HUES48 (cell line): ENCODE measurements at regions not wholly inside any gene's neighbourhood (a gene's known extent, or its start where the extent isn't known, plus 50 kb on each side); places are given as distances from the start of the nearest gene placed in this dataset.

Experiments
- H3K27ac ChIP-seq: one replicate; pipeline ENCODE4 v1.7.0; 2013; ENCODE audit warnings: low read depth, low read length, inconsistent platforms
- H3K27me3 ChIP-seq: 2 replicates; pipeline ENCODE4 v1.6.1; 2013; ENCODE audit warnings: mild to moderate bottlenecking, low read length; ENCODE audit not compliant: control insufficient read depth, insufficient read depth
- H3K36me3 ChIP-seq: 2 replicates; pipeline ENCODE4 v1.6.1; 2013; ENCODE audit warnings: low read length; ENCODE audit not compliant: control insufficient read depth, insufficient read depth
- H3K4me1 ChIP-seq: 2 replicates; pipeline ENCODE4 v1.6.1; 2013; ENCODE audit warnings: mild to moderate bottlenecking, low read length; ENCODE audit not compliant: control insufficient read depth, insufficient read depth
- H3K4me3 ChIP-seq: 2 replicates; pipeline ENCODE4 v1.5.1; 2013; ENCODE audit warnings: mild to moderate bottlenecking, low read depth, low read length
- H3K9ac ChIP-seq: 2 replicates; pipeline ENCODE4 v1.6.1; 2013; ENCODE audit warnings: mild to moderate bottlenecking, low read depth, low read length, moderate library complexity
- H3K9me3 ChIP-seq: 2 replicates; pipeline ENCODE4 v1.6.1; 2013; ENCODE audit warnings: low read length; ENCODE audit not compliant: control insufficient read depth, insufficient read depth

DNA sequence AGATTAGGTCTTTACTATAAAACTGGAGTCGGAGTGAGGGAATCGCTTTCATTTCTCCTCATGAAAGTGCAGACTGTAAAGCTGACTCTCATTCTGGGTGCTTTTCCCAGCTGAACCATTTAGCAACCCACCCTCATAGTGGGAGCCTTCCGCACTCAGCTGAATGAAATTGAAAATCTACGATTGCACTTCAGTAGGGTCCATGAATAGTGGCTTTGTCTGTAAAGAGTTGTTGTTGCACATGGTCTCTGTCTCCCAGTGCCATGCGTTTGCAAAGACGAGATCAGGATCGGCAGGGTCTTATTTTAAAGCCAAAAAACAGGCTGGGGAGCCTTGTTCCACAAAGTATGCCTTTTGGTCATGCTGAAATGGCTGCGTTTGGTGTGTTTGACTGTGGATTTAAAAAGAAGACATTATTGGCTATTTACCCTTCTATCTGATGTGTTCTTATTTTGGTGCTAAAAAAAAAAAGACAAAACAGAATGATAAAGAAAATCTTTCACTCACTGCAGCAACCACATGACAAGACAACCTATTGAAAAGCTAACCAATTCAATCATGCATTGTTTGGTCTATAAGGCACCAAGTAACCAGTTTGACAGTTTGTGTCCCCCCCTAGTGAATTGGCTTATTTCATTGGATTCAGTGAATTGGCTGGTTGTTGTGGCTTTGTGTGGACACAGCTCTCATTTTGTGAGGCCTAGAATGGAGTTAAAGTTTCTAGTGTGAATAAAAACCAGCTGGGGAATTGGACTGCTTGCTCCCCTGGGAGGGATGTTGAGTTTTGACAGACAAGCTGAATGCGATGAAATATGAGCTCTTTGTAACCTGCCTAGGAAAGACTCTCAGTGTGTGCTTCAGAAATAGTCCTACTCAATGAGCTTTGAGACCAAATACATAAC is 65.6 kb downstream of the ARHGAP35 start:
- H3K4me1 ChIP-seq, result peaks cover 25% of the 10 kb centered on the region
- H3K27me3 ChIP-seq, result no peaks in the 10 kb centered on the region
- H3K9ac ChIP-seq, result no peak overlapping the region; the same call in 1 of the 2 replicates
- peak overlapping the region; percentile 40 for H3K27ac ChIP-seq
- H3K9me3 ChIP-seq, result no peaks in the 10 kb centered on the region
- H3K4me3 ChIP-seq, result no peak overlapping the region
- H3K36me3 ChIP-seq, result peaks cover 20% of the 10 kb centered on the region

DNA sequence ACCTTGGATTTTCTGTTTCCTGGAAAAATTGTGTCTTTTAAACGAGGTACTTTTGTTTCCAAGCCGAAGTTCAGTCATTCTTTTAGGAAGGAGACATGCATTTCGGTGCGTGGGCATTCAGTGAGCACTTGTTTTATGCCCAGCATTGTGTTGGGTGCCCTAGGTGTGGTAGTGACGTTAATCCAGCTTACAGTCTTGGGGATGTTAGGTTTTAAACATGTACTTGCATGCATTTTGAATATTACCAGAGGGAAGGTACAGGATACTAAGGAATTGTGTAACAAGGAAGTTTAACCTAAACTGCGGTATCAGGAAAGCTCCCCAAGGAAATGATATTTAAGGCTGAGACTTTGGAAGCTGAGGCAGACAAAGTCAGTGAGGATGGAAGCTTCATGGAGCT is 66.3 kb downstream of the ARHGAP35 start:
- Histone ChIP-seq H3K27ac (no peak overlapping the region), H3K9ac (no peak overlapping the region)

DNA sequence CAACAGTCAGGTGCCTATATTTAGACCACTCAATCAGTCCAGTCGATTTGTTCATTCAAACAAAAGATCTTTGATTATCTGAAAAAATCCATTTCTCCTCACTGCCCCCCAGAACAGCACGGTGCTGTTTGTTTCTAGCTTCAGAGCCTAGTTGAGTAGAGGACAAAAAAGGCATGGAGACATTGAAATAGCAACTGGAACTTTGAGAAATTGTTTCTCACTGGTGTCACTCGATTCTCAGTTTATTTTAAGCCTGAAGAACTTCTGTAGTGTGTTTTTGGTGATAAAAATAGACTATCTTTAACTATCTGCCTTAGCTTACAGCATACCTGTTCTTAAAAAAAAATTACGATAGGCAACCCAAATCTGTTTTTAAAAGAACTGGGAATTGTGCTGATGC is 67.1 kb downstream of the ARHGAP35 start:
- no peaks in the 10 kb centered on the region for H3K27me3 ChIP-seq
- H3K9ac ChIP-seq, result no peak overlapping the region
- H3K36me3 ChIP-seq, result peaks cover 5% of the 10 kb centered on the region; the same call in 1 of the 2 replicates
- H3K9me3 ChIP-seq, result no peaks in the 10 kb centered on the region
- H3K27ac ChIP-seq, result no peak overlapping the region
- H3K4me1 ChIP-seq, result peaks cover 25% of the 10 kb centered on the region
- no peak overlapping the region for H3K4me3 ChIP-seq

More for the DNA sequence above, 66.3 kb downstream of the ARHGAP35 start:
- Histone ChIP-seq H3K36me3 (peaks cover 13% of the 10 kb centered on the region), H3K9me3 (no peaks in the 10 kb centered on the region), H3K27me3 (no peaks in the 10 kb centered on the region), H3K4me1 (peaks cover 25% of the 10 kb centered on the region), H3K4me3 (no peak overlapping the region)

DNA sequence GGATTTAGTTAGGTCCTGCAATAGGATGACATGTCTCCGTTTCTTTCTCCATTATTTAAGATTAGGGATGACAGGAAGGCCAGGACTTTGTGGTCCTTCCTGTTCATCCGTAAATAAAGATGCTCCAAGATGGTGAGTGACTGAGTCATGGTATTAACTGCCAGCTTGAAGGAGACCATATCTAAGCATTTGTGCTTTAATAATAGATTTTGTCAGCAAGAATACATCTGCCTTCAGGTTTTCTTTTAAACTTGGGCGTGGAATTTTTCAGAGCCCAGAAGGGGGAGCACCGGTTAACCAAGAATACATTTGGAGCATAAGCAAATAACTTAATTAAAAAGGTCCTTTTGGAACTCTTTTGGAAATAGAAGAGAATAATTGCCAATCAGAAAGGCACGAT is 68.2 kb downstream of the ARHGAP35 start:
- Histone ChIP-seq H3K27ac (no peak overlapping the region), H3K4me1 (peaks cover 25% of the 10 kb centered on the region), H3K9me3 (no peaks in the 10 kb centered on the region), H3K27me3 (no peaks in the 10 kb centered on the region), H3K9ac (no peak overlapping the region), H3K4me3 (no peak overlapping the region), H3K36me3 (peaks cover 5% of the 10 kb centered on the region; the same call in 1 of the 2 replicates)

DNA sequence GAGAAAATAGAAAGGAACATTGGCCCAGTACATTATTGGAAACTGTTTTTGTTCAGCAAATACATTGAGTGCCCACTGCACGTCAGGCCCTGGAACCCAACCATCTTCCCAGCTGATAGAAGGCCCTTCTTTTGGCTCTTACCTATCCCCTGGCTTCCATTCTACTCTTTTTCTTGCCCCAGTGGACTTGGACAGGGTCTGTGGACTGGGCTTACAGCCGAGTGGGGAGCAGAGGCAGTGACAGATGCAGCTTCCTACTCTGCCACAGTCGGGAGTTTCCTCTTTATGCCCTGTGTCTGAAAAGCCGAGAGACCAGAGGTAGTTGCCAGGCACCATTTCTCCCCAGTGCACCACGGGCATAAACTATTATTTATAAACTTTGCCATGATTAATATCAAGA is 70.4 kb downstream of the ARHGAP35 start:
- Histone ChIP-seq H3K4me3 (no peak overlapping the region), H3K27me3 (no peaks in the 10 kb centered on the region), H3K27ac (no peak overlapping the region), H3K4me1 (peaks cover 10% of the 10 kb centered on the region), H3K36me3 (no peaks in the 10 kb centered on the region), H3K9ac (no peak overlapping the region), H3K9me3 (no peaks in the 10 kb centered on the region)

DNA sequence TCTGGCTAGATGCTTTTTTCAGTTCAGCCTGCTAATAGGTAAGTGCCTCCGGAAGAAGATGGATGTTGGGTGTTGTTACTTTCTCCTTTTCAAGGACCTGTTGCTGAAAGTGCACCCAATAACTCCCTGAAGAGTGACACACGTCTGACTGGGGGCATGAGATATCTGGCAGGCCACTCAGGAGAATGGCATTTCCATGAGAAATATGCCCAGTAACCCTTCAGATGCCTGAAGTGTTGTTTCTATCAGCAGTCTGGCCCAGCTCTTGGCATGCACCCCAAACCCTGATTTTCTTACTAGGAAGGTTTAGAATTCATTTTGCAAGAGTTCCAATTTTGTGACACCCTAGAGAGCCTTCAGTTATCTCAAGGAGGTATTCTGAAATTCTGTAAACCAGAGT is 71.5 kb downstream of the ARHGAP35 start:
- H3K9me3 ChIP-seq, result no peaks in the 10 kb centered on the region
- H3K36me3 ChIP-seq, result peaks cover 3% of the 10 kb centered on the region
- no peak overlapping the region for H3K9ac ChIP-seq
- H3K4me3 ChIP-seq, result no peak overlapping the region
- no peak overlapping the region for H3K27ac ChIP-seq
- H3K27me3 ChIP-seq, result no peaks in the 10 kb centered on the region
- H3K4me1 ChIP-seq, result no peaks in the 10 kb centered on the region

DNA sequence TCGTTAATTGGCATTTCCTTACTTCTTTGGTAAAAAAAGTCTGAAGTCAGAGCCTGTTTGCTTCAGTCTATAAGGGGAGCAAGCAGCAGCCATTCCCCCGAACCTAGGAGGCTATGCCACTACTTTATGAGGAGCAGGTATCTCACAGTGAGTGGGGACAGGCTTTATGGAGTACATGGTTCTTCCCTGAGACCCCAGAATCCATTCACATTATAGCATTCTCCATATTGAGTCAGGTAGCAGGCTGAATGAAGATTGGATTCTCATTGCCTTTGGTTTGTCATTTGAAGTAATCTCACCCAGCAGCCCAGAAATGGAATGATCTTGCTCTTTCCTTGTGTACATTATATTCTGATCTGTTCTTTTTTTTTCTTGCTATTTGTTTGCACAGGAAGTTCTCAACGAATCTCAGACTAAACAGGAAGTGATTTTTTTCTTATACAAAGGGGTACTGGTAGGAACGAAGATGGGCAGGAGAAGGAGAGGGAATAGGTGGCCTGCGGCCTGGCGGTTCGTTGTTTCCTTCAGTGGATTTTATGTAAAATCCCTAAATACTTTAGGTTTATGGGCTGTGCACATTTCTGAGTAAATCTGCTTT is 74.4 kb downstream of the ARHGAP35 start:
- Histone ChIP-seq H3K36me3 (peaks cover 11% of the 10 kb centered on the region), H3K27me3 (no peaks in the 10 kb centered on the region), H3K9ac (no peak overlapping the region), H3K27ac (no peak overlapping the region), H3K4me1 (no peaks in the 10 kb centered on the region), H3K9me3 (no peaks in the 10 kb centered on the region), H3K4me3 (no peak overlapping the region)

DNA sequence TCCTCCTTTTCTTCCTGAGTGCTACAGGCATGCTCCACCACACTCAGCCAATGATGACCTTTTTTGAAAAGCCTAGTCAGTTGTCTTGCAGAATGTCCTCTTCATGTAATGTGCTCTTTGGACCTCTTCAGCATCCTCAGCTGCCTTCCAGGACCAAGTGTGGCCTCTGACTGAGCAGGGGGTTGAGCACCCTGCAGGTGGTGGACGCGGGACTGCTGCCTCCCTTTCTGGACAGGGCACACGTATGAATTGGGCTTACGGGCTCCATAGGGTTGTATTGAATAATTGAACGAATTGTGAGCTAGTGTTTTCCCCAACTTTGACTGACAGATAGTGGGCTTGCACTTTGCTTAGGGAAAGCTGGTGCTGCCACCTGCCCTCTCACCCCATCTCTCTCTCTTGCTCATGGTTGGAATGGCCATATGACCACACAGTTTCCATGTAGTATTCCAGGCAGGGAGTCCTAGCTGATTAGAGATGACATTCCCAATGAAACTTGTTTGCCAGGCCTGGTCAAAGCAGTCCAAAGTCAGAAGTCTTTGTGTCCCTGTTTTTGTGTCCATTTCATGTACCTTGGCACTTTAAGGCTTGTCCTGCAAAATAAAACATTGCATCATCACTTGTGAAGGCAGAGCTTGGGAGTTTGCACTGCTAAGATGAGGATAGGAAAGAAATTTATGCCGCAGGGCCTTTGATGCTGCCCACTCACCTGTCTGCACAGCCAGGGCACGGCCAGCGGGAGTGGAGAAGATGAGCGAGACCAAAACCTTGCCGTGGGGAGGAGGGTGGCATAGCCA is 76.3 kb upstream of the NPAS1 start:
- Histone ChIP-seq H3K27me3 (no peaks in the 10 kb centered on the region), H3K36me3 (peaks cover 27% of the 10 kb centered on the region), H3K27ac (no peak overlapping the region), H3K4me3 (no peak overlapping the region), H3K9me3 (no peaks in the 10 kb centered on the region; the same call in 1 of the 2 replicates), H3K4me1 (peaks cover 7% of the 10 kb centered on the region), H3K9ac (no peak overlapping the region)

DNA sequence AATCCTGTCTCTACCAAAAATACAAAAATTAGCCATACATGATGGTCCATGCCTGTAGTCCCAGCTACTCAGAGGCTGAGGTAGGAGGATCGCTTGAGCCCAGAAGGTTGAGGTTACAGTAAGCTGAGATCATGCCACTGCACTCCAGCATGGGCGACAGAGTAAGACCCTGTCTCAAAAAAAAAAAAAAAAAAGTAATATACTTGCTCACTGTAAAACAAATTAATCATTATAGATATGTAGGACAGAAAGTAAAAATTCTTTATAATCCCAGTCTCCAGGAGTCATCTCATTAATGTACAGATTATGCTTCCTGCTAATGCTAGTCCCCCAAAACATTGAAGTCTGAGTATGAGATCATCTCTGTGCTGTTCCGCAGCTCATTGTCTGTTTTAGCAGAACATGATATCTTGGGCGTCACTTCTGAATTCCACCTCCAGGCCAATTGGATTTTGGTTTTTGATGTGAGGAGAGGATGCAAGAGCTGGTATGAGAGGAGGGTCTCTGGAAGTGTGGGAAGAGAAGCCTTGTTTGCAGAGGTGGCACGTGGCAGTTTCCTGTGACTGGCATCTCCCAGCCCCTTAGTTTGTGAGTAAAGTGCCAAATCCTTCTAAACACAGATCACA is 75.4 kb upstream of the NPAS1 start:
- Histone ChIP-seq H3K36me3 (peaks cover 27% of the 10 kb centered on the region), H3K27me3 (no peaks in the 10 kb centered on the region), H3K9me3 (no peaks in the 10 kb centered on the region; the same call in 1 of the 2 replicates), H3K4me1 (peaks cover 7% of the 10 kb centered on the region), H3K27ac (peak overlapping the region; percentile 61), H3K4me3 (no peak overlapping the region), H3K9ac (no peak overlapping the region)

DNA sequence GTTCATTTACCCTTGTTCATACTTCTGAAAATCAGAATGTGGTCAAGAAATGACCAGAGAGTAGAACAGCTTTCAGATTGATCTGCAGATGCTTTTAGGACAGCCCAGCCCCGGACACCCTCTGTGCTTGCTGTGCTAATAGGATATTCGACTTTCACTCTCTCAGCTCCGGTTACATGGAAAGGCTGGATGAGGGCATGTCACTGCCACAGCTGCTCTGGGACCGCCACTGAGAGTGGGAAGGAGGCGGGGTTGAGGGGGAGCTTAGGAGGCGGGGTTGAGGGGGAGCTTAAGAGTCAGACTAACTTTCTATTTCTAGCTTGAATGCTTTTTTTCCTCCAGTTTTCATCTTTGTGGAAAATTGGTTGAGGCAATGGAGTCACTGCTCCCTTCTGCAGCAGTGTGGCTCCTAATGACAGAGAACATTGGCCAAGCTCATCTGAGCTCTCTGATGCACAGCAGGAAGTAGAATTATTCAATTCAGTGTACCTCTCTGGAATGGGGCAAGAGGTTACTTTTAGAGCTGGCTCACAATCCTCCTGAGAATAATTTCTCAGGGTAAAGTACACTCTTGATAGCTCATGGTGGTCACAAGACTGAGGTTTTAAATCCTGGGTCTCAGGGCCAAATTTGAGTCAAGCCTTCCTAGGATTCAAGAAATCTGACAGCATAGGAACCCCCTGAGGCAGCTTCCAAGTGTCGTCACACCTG is 74.6 kb upstream of the NPAS1 start:
- Histone ChIP-seq H3K4me1 (peaks cover 7% of the 10 kb centered on the region), H3K27ac (peak overlapping the region; percentile 61), H3K9me3 (no peaks in the 10 kb centered on the region; the same call in 1 of the 2 replicates), H3K4me3 (no peak overlapping the region), H3K9ac (no peak overlapping the region), H3K27me3 (no peaks in the 10 kb centered on the region), H3K36me3 (peaks cover 27% of the 10 kb centered on the region)
